ENCODE measurements at regions not wholly inside any gene's neighbourhood (a gene's known extent, or its start where the extent isn't known, plus 50 kb on each side); places are given as distances from the start of the nearest gene placed in this dataset.

GRCh38 chr6:14987490-14987889 lies 258.4 kb upstream of the JARID2 start:
- TF ChIP-seq CTCF (IDR thresholded peaks at IDR 0.05): no peak
- no peak for TF ChIP-seq POLR2AphosphoS5 (IDR thresholded peaks at IDR 0.05; ENCODE audit: insufficient read depth in 1 of 2, low read depth in 1 of 2)
- TF ChIP-seq POLR2A (IDR thresholded peaks at IDR 0.05): no peak
